ENCODE measurements at regions not wholly inside any gene's neighbourhood (a gene's known extent, or its start where the extent isn't known, plus 50 kb on each side); places are given as distances from the start of the nearest gene placed in this dataset.
"Not testable (repeated sequence)": the region's sequence is repeated elsewhere in the genome, so short reads cannot be mapped to it uniquely, and the experiment has no call there.

DNA sequence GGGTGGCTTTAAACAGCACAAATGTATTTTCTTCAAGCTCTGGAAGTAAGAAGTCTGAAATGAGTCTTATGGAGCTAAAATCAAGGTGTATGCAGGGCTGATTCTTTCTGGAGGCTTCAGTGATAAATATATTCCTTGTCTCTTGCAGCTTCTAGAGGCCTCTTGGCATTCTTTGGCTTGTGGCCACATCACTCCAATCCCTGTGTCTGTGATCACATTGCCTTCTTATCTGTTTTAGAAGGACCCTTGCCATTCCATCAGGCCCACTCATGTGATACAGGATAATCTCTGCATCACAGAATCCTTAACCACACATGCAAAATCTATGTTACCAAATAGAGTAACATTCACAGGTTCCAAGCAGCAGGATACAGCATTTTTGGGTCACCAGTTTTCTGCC, 917.8 kb upstream of the C9orf72 start:
- Histone ChIP-seq H3K27me3 (replicated peaks; ENCODE audit: insufficient read depth) (no peaks in the 10 kb centered on the region), H3K4me3 (no peak overlapping the region), H3K27ac (no peak overlapping the region), H3K36me3 (no peaks in the 10 kb centered on the region), H3K9me3 (no peaks in the 10 kb centered on the region), H3K4me1 (replicated peaks) (no peaks in the 10 kb centered on the region)
- DNase-seq (ENCODE audit: low spot score): no peak
- intact Hi-C loops (cut with DNase I): no loop called here
- TF ChIP-seq POLR2AphosphoS5 (IDR thresholded peaks at IDR 0.05) (no peak), POLR2A (IDR thresholded peaks at IDR 0.05) (no peak)
- TF ChIP-seq, protein P1, sequence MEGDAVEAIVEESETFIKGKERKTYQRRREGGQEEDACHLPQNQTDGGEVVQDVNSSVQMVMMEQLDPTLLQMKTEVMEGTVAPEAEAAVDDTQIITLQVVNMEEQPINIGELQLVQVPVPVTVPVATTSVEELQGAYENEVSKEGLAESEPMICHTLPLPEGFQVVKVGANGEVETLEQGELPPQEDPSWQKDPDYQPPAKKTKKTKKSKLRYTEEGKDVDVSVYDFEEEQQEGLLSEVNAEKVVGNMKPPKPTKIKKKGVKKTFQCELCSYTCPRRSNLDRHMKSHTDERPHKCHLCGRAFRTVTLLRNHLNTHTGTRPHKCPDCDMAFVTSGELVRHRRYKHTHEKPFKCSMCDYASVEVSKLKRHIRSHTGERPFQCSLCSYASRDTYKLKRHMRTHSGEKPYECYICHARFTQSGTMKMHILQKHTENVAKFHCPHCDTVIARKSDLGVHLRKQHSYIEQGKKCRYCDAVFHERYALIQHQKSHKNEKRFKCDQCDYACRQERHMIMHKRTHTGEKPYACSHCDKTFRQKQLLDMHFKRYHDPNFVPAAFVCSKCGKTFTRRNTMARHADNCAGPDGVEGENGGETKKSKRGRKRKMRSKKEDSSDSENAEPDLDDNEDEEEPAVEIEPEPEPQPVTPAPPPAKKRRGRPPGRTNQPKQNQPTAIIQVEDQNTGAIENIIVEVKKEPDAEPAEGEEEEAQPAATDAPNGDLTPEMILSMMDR (IDR thresholded peaks at IDR 0.05): no peak

DNA sequence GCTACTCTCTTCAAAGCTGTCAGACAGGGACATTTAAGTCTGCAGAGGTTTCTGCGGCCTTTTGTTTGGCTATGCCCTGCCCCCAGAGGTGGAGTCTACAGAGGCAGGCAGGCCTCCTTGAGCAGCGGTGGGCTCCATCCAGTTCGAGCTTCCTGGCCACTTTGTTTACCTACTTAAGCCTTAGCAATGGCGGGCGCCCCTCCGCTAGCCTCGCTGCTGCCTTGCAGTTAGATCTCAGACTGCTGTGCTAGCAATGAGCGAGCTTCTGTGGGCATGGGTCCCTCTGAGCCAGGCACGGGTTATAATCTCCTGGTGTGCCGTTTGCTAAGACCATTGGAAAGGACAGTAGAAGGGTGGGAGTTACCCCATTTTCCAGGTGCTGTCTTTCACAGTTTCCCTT, 924.9 kb upstream of the C9orf72 start:
- H3K9me3 ChIP-seq; H3K27me3 ChIP-seq (replicated peaks; ENCODE audit: insufficient read depth); H3K4me1 ChIP-seq (replicated peaks); H3K27ac ChIP-seq; H3K4me3 ChIP-seq; H3K36me3 ChIP-seq; DNase-seq (ENCODE audit: low spot score); intact Hi-C loops (cut with DNase I): not testable (repeated sequence)
- WGBS: 93% methylated on average over 10 of the region's 10 CpGs

DNA sequence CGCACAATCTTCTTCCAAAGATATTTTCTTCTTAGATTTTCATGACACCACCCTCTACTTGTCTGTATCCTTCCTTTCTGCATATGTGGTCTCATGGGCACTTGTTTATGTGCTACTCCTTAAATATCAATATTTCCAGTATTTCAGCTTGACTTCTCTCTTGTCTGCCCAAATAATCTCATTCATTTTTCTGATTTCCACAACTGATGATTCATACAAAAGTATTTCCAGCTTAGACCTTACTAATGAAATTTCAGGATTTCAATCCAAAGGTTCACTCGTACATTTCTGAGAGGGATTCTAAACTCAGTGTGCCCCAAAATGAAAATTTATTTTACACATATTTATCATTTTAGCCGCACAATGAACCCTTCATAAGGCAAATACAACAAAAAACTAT, 928.9 kb upstream of the C9orf72 start:
- Histone ChIP-seq H3K27ac (no peak overlapping the region), H3K36me3 (no peaks in the 10 kb centered on the region), H3K4me3 (no peak overlapping the region), H3K27me3 (replicated peaks; ENCODE audit: insufficient read depth) (no peaks in the 10 kb centered on the region), H3K4me1 (replicated peaks) (no peaks in the 10 kb centered on the region), H3K9me3 (no peaks in the 10 kb centered on the region)
- DNase-seq (ENCODE audit: low spot score): no peak
- intact Hi-C loops (cut with DNase I): no loop called here
- WGBS: 93% methylated on average over 3 of the region's 3 CpGs
- TF ChIP-seq POLR2A (IDR thresholded peaks at IDR 0.05) (no peak), POLR2AphosphoS5 (IDR thresholded peaks at IDR 0.05) (no peak)
- TF ChIP-seq, protein P1 (IDR thresholded peaks at IDR 0.05): no peak

DNA sequence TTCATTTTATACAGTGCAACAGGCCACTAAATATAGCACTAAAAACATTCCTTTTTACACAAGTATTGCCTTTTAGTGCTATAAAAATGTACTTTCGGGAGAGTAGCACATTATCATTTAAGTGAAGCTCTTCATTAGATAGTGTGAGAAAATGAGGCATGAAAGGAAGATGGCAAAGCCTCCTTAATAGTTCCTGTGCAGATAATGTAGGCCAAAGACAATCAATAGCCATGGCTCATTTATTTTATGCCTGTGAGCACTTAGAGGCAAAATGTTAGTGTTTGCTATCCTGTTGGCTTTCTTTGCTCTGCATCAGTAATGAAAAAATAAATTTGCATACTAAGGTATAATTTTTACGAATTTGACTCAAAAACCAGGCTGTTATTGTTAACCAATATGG, 929.5 kb upstream of the C9orf72 start:
- no peaks in the 10 kb centered on the region for H3K27me3 ChIP-seq (replicated peaks; ENCODE audit: insufficient read depth)
- no peak overlapping the region for H3K27ac ChIP-seq
- intact Hi-C loops (cut with DNase I): no loop called here
- no peaks in the 10 kb centered on the region for H3K36me3 ChIP-seq
- no peak for TF ChIP-seq POLR2AphosphoS5 (IDR thresholded peaks at IDR 0.05)
- H3K9me3 ChIP-seq: no peaks in the 10 kb centered on the region
- no peak overlapping the region for H3K4me3 ChIP-seq
- H3K4me1 ChIP-seq (replicated peaks): no peaks in the 10 kb centered on the region
- WGBS: 87% methylated on average over 2 of the region's 2 CpGs
- no peak for DNase-seq (ENCODE audit: low spot score)

DNA sequence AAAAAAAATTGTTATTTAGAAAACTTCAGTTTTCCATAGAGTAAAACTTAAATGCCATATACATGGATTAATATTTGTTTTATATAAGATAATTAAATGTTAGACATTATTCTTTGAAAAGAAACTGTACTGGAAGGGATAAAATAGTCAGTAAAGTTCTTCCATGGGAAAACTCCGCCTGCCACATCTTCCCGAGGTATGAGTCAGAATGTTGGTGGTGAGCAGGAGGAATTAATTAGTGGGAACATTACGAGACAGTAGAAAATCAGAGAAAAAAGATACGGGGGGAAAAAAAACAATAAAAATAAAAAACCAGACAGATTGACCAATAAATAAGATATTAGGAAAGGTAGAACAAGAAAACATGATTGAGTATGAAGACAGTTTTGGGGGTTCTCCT, 930.3 kb upstream of the C9orf72 start:
- no peaks in the 10 kb centered on the region for H3K36me3 ChIP-seq
- no peak overlapping the region for H3K4me3 ChIP-seq
- no peaks in the 10 kb centered on the region for H3K4me1 ChIP-seq (replicated peaks)
- H3K27me3 ChIP-seq (replicated peaks; ENCODE audit: insufficient read depth): no peaks in the 10 kb centered on the region
- 81% methylated on average over 4 of the region's 4 CpGs for WGBS
- no peak for DNase-seq (ENCODE audit: low spot score)
- H3K9me3 ChIP-seq: no peaks in the 10 kb centered on the region
- TF ChIP-seq, protein P1 (IDR thresholded peaks at IDR 0.05): no peak
- TF ChIP-seq POLR2AphosphoS5 (IDR thresholded peaks at IDR 0.05) (no peak), POLR2A (IDR thresholded peaks at IDR 0.05) (no peak)
- no peak overlapping the region for H3K27ac ChIP-seq
- intact Hi-C loops (cut with DNase I): no loop called here

DNA sequence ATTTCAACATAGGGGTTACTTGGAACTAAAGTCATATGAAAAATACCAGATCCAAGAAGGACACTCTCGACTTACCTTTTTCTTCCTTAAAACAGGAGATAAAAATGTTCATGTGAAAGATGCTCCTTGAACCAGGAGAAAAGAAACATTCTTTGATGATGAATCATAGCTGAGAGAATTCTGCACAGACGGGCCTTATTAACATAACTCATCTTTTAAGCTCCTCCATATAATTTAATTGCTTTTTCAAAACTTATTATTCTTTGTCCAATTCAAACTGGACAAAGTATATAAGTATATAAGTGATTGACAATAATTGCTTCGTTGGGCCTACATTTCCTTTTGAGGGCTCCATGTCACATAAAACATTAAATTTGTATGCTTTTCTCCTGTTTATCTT, 945.2 kb upstream of the C9orf72 start:
- 58% methylated on average over 3 of the region's 3 CpGs for WGBS
- Histone ChIP-seq H3K4me3 (no peak overlapping the region), H3K27me3 (replicated peaks; ENCODE audit: insufficient read depth) (no peaks in the 10 kb centered on the region), H3K4me1 (replicated peaks) (no peaks in the 10 kb centered on the region), H3K9me3 (no peaks in the 10 kb centered on the region), H3K27ac (no peak overlapping the region), H3K36me3 (no peaks in the 10 kb centered on the region)
- intact Hi-C loops (cut with DNase I): no loop called here
- TF ChIP-seq, protein P1 (IDR thresholded peaks at IDR 0.05): no peak
- no peak for TF ChIP-seq POLR2A (IDR thresholded peaks at IDR 0.05)
- TF ChIP-seq POLR2AphosphoS5 (IDR thresholded peaks at IDR 0.05): no peak
- DNase-seq (ENCODE audit: low spot score): no peak

DNA sequence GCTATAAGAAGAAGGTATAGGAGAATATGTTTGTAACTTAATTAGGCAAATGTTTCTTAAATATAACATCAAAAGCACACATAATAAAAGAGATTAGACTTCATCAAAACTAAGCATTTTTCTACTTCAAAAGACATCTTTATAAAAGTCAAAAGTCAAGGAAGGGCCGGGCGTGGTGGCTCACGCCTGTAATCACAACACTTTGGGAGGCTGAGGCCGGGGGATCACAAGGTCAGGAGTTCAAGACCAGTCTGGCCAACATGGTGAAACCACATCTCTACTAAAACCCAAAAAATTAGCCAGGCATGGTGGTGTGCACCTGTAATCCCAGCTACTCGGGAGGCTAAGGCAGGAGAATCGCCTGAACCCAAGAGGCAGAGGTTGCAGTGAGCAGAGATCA, 951.0 kb upstream of the C9orf72 start:
- H3K36me3 ChIP-seq; DNase-seq (ENCODE audit: low spot score); H3K9me3 ChIP-seq; H3K4me1 ChIP-seq (replicated peaks); intact Hi-C loops (cut with DNase I); H3K27ac ChIP-seq; H3K4me3 ChIP-seq; H3K27me3 ChIP-seq (replicated peaks; ENCODE audit: insufficient read depth): not testable (repeated sequence)
- 93% methylated on average over 6 of the region's 6 CpGs for WGBS

All from prostate gland (tissue), 2 donors.